Activated effector memory CD4-positive, alpha-beta T cell treated with Interleukin-2 at 50 U/mL for 16 hours (primary cell): ENCODE measurements at regions not wholly inside any gene's neighbourhood (a gene's known extent, or its start where the extent isn't known, plus 50 kb on each side); places are given as distances from the start of the nearest gene placed in this dataset.

Experiments used
- DNase-seq: peaks from one replicate; pipeline ENCODE4 v3.0.0-alpha.2; 2020

DNA sequence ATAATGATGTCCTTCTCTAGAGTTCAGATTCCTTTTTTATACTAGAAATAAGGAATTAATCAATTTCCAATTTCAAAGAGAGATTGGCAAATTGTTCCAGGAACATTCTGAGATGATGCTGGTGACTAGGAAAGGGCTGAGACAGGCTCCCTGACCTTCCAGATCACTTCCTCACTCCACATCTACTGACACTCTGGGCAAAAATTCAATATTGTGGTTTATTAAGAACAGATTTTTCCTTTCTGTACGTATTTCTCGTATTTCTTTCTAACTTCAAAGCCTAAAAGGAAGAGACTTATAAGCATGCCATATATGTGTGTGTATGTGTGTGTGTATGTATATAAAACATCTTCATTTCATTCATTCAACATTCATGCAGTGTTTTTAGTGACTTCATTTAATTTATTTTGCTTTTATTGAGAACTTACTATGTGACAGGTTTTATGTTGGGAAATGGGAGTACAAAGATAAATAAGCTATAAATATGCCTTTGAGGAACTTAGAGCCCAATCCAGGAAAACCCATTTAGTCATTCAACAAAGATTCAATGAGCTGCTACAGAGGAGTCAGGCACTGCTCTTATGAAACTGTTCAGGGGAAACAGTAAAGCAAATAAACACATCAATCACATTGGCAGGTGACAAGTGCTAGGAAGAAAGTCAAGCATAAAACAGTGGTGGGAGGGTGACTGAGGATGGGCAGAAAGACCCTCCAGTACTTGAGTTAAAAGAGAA is 137.9 kb downstream of the RDH14 start:
- no peak for DNase-seq

DNA sequence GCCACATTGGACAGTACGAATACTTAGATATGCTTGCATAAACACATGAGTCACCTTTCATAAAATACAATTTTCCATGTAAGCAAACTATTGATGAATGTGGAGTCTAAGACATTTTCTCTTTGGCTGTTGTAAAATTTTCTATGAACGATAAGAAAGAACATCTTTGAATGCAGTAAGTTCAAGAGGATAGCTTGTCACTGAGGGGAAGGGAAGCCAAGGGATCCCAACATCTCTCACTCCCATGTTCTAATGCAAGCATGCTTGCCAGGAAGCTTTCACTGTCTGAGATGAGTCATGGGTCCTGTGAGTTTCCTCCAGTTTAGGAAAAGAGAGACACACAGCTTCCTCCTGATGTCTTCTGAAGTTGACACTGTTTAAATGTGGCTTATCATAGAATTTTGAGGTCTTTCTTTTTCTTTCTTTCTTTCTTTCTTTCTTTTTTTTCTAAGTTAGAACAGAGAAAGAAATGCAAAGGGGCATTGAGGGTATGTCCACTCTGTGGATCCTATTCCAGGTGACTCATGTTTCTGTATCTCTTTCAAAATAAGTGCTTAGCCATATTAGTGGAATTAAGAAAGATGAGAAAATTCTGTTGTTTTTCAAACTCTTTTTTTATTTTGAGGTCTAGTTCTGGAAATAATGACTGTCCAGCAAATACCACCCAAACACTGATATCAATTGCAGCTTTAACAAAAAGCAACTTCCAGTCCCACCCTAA is 146.6 kb downstream of the RDH14 start:
- DNase-seq, result no peak

DNA sequence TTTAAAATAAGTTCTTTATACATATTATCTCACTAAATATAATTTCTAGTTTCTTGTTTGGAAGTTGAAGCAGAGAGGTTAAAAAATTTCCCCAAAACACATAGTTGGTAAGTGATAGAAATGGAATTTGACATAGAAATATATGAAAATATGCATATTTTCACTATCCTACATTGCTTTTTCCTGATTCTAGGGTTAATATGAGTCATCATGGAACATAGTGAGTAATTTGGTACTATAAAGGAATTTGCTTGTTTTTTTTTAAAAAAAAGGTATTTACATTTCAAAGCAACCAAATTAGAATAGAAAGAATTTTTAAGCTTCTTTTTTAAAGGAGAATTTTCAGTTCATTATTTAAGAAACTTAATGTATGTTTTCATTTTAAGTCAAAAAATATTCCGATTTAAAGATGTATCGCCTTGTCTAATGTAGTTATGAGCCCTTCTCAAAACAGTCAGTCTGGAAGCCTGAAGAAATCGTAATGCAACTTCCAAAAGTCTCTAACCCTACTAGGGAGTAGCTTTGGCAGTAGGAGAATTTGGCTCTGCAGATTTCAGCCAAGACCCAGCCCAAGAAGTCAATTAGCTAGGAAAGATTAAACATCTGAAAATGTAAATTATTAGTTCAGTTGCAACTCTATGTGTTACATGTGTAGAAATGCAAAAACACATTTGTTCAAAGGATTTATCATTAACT is 147.3 kb downstream of the RDH14 start:
- DNase-seq, result no peak

DNA sequence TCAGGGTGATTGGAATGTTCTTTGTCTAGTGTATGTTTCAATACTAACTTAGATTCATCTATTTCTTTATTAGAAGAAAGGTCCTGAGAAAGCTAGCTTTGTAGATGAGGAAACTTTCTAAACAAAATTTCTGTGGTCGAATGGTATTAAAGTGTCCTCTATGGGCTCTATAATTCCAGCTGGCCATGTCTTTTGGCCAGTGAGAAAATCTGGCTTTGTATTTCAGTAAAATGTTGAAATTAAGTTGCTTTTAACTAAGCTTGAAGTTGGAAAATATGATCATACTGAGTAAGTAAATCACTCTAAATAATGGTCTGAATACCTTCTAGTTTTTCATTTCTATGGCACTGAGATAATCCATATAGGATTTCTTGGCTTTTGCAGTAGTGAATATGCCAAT is 148.8 kb downstream of the RDH14 start:
- no peak for DNase-seq

DNA sequence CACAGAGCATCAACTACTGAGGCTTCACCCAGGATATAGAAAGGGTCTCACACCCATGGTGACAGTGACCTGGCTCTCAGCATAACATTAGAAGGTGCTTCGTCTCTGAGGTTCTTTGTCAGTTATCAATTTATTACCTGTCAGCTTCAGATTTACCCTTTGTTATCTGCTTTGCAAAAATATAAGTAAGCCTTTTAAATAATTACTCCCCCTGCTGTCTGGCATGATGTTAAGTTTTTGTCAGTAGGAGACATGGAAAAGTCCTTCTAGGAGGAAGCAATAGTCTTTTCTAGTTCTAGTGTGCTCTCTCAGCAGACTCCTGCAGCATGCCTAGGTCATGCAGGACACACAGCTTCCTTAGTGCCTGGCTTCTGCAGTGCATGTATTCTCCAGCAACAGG is 149.9 kb downstream of the RDH14 start:
- DNase-seq, result no peak

DNA sequence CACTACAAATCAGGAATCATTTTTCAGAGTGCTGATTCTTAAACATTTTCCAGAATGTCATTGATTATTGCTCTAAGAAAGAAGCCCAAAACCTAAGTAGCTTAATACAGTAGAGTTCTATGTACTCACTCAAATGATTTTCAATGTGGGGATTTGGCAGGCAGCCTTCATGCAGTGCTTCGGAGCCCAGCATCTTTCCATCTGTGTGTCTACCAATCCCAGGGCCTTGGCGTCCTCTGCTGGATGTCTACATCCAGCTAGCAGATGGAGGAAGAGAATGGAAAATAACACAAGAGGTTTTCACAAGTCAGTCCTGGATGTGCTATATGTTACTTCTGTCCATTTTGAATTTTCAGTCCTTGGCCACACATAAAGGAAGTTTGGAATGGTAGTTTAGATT is 151.8 kb downstream of the RDH14 start:
- no peak for DNase-seq

DNA sequence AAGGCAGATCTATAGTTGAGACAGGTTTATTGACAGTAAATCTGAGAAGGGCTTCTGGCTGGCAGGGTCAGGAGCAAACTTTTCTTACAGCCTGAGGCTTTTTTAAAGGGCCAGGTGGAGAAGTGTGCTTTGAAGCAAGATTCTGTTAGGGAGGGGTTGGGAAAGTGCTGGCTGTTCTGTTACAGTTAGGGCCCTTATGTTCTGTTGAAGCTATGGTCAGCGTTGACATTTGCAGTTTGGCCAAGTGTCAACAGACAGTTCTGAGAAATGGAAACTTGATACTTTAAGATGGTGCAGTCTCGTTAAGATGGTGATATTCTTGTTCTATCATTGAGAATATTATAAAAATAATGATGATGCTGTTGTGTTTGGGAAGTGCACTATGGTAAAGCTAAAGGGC is 154.2 kb downstream of the RDH14 start:
- no peak for DNase-seq

DNA sequence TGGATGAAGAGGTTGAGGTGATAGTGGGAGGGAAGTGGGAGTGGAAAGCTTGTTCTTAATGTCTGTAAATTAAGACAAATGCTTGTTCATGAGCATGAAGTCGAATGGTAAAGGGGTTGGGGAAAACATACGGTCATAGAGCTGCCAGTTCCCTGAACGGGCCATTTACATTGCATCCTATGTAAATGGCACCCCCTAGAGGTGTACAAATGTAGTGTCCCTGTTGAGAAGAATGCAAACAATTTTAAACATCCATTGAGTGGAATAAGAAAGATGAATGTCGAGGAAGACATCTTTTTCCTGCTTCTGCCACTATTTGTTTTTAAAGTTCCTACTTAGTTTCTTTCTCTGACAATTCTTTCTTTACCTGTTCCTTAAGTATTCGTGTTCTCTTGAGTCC is 155.7 kb downstream of the RDH14 start:
- no peak for DNase-seq

DNA sequence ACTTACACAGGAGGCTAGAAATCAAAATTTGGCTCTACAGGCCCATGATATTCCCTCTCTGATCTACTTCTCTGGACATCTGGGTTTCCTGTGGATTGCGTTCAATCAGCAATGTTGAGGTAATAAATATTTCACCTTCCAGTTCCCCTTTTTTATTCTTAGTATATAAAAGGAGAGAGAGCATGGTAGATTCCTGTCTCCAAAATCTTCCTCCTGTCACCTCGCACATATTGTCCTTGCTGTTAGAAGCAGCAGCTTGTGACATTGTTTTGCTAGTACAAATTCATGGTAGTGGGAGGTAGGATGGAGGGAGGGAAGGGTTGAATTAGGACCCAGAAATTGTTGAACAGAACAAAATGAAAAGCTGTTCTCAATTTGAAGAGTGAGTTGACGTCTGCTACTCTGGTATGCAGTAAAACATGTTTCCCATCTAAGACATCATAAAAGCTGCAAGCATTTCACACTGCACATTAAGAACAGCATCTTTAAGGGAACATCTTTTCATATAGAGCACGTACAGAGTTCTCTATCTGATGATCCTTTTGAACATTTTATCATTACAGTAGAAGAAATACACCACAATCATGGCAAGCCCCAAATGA is 156.4 kb downstream of the RDH14 start:
- no peak for DNase-seq

DNA sequence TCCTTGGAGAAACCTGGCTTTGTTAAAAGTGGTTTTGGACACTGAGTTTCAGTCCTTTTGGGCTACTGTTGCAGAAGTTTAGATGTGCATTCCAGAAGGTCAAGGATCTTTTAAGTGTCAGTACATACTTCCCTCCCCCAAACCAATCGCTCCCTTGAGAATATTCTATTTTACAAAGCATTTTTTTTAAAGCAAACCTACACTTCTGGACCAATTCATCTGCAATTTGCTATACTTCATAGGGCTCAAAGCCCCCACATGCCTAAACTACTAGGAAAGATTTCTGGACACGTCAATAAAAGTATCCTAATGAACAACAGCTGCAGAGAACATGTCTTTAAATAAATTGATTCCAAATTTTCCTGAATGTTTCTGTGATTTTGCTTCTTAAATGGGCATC is 157.6 kb downstream of the RDH14 start:
- no peak for DNase-seq

DNA sequence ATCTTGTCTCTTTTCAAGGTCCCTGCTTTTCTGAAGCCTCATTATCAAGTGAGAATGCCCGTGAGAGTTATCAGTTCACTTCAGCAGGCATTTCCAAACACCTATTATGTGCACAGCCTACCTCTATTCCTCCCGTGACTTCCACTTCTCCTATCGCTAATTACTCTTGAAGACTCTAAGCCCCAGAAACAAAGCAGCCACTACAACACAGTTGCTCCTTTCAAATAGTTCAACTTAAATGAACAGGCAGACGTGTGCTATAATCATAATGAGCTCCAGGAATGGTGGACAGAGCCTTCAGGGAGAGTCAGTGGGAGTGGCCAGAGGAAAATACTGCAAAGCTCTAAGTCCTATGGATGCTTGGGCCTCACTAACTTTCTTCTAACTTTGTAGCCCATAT is 159.0 kb downstream of the RDH14 start:
- no peak for DNase-seq

DNA sequence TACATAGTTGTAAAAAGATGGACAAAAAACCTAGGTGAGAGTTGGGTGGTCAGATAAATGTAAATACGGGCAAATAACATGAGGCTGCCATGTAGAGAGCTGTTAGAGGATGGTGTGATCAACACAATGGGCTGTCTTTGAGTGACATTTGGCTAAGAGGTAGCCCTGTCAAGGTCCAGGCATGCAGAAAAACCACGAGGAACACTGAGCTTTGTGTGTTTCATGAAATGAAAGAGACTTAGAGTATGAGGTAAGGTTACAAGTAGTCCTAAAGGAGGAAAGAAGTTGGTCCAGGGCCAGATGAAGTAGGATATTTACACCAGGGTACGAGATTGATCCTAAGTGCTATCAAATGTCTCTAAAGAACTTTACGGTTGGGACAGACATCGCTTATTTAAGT is 160.9 kb downstream of the RDH14 start:
- DNase-seq, result no peak

DNA sequence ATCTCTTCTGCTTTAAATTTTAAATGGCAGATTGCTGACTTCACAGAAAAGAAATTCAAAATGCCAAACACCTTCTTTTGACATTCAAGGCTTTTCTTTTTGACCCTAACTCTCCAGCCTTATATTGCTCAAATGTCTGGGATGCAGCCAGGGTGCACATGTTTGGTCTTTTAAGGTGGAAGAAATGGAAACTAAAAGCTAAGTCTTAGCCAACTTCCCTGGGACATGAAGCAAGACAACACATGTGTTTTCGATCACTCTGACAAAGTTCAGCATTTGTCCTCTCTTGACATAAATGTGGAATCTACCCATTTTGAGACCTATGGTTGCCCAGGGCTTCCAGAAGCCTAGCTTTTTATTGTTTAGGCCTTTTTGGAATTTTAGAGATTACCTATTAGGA is 161.6 kb downstream of the RDH14 start:
- no peak for DNase-seq

DNA sequence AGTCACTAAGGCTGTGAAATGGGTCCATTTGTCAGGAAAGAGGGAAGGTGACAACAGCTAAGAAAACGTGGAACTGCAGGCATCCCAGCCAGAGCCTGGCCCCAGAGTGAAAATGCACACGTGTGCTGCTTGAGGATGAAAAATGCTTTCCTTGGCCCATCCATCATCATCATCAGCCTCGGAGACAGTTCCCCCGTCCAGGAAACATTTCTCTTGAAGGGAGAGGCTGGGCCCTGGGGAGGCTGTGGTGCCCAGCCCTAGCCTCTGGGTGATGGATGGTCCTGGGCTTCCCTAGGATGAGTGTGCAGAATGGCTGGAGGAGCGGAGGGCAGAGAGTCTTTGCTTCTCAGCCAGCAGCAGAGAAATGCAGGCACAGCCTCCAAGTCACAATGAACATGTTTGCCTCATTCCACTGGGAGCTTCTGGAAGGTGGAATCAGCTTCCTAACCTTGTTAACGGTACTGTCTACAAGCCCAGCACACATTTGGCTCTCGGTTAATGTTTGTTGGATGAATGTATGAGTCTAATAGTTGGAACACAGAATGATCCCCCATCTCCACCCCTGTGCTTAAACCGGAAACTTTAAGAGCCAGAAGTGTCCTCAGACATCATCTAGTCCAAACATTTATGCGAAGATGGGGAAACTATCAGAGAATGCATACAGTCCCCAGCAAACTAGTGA is 164.0 kb downstream of the RDH14 start:
- no peak for DNase-seq

DNA sequence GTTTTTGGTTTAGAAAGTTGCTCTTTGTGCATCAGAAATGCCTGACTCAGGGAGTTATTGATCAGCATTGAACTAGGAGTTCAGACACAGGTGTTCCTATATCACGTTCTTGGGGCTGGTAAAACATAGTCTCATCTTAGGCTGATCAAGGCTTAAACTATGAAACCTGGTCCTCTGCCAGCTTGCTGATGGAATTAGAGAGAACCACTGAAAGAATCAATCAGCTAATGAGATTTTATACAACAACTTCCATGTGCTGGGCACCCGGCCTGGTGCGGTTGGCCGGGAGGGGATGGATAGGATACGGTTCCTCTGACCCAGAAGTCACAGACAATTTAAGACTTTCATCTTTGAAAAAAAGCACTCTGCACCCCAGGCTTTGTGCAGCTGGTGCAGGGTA is 164.9 kb downstream of the RDH14 start:
- DNase-seq, result no peak

DNA sequence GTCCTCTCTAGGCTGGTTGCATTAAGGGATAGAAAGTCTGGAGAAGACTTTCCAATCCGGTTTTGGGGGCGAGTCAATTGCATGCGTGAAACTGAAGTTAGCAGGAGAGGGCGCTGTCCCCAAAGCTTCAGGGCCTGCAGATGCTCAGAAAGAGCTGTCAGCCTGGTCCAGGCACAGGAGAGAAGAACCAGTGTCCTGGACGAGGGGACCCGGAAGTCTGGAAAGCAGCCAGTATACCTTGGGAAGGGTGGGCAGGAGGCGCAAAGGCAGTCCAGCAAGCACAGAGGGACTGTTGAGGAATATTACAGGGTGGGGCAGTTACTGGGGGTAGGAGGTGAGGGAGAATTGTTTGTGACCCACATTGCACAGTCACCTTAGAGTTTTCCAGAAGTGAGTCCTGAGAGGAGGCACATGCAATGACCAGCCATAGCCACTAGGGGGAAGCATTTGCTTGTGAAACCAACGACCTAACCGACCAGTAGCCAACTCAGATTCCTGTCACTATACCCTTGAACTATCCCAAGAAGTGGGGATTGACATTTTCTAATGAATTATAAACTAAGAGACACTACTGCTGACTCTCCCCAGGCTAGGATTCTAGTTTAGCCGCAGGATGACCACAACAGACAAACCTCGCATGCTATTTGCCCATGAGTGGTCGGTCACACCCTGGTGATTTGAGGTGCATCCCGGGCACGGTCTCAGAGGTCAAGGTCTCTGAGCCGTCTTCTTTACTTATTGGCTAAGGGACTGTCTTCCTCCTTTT is 172.8 kb downstream of the RDH14 start:
- DNase-seq, result peak; percentile 20

DNA sequence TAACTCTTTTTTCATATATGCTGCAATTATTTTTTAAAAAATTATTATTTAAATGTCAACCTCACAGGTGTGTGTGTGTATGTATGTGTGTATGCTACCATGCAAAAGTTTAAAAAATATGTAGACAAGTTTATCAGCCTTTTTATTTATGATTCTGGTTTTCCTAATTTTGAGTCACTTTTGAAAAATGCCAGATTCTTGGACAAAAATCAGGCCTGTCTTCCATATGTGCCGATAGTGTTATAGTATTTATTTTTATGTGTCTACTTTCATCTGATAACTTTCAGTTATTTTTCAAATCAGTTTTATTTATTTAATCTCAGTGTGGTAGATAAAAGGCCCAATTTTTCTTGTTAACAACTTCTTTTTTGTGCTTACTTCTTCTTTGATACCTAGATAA is 176.2 kb downstream of the RDH14 start:
- no peak for DNase-seq

DNA sequence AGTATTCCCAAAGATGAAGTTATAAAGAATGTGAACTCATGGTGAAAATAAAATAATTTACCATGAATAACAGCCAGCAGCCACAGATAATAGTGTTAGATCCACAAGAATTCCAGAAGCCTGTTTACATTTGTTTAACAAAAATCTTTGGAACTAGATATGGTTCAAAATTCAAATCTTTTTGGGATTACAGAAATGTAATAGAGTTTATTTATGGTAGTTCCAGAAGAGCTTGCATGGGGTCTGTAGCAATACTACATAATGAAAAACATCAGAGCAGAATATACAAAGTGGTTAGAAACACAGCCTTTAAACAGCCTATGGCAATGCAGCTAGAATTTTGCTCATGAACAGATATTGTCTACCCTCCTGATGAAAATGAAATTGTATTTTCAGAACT is 179.1 kb downstream of the RDH14 start:
- DNase-seq, result no peak

DNA sequence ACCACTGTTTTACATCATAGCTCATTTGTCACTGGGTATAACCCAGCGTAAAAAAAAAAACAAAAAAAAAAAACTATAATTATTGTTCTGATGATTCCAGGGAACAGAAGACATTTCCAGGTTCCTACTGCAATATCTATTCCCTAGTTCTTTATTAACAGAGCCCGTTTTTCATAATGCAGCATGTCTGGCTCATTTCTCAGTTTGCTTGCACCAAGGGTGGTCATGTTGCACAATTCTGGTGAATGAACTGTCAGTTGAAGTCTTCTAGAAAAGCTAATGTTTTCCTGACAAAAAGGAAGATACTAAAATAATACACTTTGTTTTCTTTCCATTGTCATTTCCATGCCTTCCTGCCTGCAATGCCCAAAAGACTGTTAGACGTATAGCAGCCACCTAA is 180.1 kb downstream of the RDH14 start:
- no peak for DNase-seq

DNA sequence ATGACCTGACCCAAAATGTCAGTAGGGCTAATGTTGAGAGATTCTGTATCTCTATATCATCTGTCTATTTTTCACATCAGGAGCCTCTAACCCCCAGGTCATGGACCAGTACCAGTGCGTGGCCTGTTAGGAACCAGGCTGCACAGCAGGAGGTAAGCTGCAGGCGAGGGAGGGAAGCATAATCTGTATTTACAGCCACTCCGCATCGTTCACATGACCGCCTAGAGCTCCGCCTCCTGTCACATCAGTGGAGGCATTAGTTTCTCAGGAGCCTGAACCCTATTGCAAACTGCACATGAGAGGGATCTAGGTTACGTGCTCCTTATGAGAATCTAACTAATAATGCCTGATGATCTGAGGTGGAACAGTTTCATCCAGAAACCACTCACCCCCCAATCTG is 180.6 kb downstream of the RDH14 start:
- no peak for DNase-seq

DNA sequence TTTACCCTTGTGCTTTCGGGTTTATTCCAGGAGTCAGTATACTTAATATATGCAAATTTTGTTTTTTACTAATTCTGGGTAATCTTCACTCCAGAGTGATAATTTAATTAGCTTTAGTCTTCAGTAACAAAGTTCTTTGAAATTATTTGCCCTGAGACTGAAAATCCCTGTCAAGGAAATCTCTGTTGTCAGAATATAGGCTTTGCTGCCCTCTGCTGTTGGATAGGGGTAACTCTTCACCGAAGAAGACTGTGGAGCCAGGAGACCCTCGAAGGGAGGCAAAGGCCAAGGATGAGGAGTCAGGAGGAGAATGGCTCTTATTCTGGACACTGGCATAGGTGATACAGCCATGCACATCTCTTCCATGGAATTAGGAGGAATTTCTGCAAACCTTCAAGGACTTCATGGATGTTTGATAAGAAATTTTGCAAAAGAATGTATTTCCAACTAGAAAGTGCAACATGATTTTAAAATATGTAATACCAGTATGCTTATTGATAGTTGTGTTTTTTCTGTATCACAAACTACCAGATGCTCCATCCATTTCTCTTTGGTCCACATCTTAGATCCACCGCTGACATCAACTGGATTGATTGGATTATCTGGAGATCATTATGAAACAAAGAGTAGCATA is 182.3 kb downstream of the RDH14 start:
- no peak for DNase-seq

DNA sequence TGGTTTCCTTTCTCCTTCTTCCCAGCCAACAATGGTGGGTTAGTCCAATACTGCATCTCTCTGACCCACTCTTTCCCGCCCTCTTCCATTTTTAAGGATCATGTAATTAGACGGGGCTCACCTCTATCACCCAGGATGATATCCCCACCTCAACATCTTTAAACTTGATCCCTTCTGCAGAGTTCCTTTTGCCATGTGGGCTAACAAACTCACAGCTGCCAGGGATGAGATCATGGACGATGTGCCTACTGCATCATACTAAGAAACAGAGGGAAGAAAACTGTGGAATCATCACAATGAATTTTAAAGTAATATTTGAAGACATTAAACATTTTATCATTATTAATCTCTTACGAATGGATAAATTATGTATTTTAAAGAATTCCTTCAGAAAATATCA is 183.5 kb downstream of the RDH14 start:
- DNase-seq, result no peak
